HL-60 (cell line): ENCODE measurements at regions not wholly inside any gene's neighbourhood (a gene's known extent, or its start where the extent isn't known, plus 50 kb on each side); places are given as distances from the start of the nearest gene placed in this dataset.

Source experiments
- POLR2AphosphoS5 ChIP-seq: IDR thresholded peaks from 2 replicates; pipeline ENCODE4 v1.6.1; 2012; ENCODE audit warnings: low read depth
- TF ChIP-seq, protein P1 (sequence below): IDR thresholded peaks from one replicate; pipeline ENCODE4 v1.5.1; 2011; ENCODE audit warnings: low read length, control low read depth, inconsistent platforms; ENCODE audit not compliant: insufficient read depth
- TF ChIP-seq, protein P2 (sequence below): IDR thresholded peaks from 2 replicates; pipeline ENCODE4 v1.6.1; 2012; ENCODE audit warnings: low read depth; ENCODE audit not compliant: insufficient replicate concordance

DNA sequence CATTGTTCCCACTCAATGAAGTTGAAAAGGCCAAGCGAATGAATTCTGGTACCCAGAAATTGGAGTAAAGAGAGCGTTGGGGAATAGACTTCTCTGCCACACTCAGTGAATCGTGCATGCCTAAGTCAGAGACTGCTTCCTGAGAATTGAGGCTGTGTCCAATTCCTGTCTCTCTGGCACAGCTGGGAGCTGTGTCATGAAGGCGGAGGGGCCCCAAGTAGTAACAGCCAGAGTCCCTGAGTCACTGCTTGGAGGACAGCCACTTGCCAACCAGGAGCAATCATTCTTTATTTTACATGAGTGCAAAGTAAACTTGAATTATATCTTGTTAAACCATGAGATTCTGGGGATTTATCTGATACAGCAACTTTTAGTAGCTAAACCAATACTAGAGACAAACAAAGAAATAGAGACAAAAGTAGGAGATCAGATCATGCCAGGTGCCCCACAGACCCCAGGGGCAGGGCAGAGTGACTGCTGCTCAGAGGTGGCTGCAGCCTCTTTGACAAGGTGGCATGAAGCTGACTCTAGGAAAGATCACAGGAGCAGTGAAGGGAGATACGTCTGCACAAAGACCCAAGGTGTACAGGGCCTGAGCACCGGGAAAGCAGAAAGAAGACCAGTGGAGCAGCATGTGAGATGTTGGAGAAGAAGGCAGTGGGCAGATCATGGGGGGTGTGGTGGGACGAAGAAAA lies 246.0 kb downstream of the GADD45G start:
- TF ChIP-seq, protein P1, sequence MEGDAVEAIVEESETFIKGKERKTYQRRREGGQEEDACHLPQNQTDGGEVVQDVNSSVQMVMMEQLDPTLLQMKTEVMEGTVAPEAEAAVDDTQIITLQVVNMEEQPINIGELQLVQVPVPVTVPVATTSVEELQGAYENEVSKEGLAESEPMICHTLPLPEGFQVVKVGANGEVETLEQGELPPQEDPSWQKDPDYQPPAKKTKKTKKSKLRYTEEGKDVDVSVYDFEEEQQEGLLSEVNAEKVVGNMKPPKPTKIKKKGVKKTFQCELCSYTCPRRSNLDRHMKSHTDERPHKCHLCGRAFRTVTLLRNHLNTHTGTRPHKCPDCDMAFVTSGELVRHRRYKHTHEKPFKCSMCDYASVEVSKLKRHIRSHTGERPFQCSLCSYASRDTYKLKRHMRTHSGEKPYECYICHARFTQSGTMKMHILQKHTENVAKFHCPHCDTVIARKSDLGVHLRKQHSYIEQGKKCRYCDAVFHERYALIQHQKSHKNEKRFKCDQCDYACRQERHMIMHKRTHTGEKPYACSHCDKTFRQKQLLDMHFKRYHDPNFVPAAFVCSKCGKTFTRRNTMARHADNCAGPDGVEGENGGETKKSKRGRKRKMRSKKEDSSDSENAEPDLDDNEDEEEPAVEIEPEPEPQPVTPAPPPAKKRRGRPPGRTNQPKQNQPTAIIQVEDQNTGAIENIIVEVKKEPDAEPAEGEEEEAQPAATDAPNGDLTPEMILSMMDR, result no peak
- no peak for TF ChIP-seq POLR2AphosphoS5
- TF ChIP-seq, protein P2, sequence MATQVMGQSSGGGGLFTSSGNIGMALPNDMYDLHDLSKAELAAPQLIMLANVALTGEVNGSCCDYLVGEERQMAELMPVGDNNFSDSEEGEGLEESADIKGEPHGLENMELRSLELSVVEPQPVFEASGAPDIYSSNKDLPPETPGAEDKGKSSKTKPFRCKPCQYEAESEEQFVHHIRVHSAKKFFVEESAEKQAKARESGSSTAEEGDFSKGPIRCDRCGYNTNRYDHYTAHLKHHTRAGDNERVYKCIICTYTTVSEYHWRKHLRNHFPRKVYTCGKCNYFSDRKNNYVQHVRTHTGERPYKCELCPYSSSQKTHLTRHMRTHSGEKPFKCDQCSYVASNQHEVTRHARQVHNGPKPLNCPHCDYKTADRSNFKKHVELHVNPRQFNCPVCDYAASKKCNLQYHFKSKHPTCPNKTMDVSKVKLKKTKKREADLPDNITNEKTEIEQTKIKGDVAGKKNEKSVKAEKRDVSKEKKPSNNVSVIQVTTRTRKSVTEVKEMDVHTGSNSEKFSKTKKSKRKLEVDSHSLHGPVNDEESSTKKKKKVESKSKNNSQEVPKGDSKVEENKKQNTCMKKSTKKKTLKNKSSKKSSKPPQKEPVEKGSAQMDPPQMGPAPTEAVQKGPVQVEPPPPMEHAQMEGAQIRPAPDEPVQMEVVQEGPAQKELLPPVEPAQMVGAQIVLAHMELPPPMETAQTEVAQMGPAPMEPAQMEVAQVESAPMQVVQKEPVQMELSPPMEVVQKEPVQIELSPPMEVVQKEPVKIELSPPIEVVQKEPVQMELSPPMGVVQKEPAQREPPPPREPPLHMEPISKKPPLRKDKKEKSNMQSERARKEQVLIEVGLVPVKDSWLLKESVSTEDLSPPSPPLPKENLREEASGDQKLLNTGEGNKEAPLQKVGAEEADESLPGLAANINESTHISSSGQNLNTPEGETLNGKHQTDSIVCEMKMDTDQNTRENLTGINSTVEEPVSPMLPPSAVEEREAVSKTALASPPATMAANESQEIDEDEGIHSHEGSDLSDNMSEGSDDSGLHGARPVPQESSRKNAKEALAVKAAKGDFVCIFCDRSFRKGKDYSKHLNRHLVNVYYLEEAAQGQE, result no peak
